ENCODE measurements at regions not wholly inside any gene's neighbourhood (a gene's known extent, or its start where the extent isn't known, plus 50 kb on each side); places are given as distances from the start of the nearest gene placed in this dataset.
"Not testable (repeated sequence)": the region's sequence is repeated elsewhere in the genome, so short reads cannot be mapped to it uniquely, and the experiment has no call there.

GRCh38 chr4:127479031-127479622, 153.6 kb upstream of the INTU start:
- H3K9ac ChIP-seq (ENCODE audit: insufficient read length, low read depth) = no peak overlapping the region
- H3K4me1 ChIP-seq (ENCODE audit: insufficient read depth, insufficient read length) = no peaks in the 10 kb centered on the region
- no peaks in the 10 kb centered on the region for H3K27me3 ChIP-seq (ENCODE audit: insufficient read depth, insufficient read length)
- no peak overlapping the region for H3K4me3 ChIP-seq (ENCODE audit: insufficient read length, low read depth)
- no peak for TF ChIP-seq SUZ12 (IDR thresholded peaks at IDR 0.05; ENCODE audit: extremely low read depth, insufficient read depth, insufficient read length)
- no peak for TF ChIP-seq ZNF274 (IDR thresholded peaks at IDR 0.05; ENCODE audit: low read depth, low read length)
- TF ChIP-seq YY1 (IDR thresholded peaks at IDR 0.05; ENCODE audit: insufficient read depth, insufficient read length) = no peak
- no peaks in the 10 kb centered on the region for H3K36me3 ChIP-seq (ENCODE audit: insufficient read depth, insufficient read length, low read length)
- H3K9me3 ChIP-seq (ENCODE audit: insufficient read depth, low read length) = no peaks in the 10 kb centered on the region
- peak; percentile 18 for DNase-seq (ENCODE audit: low read depth, low spot score)

DNA sequence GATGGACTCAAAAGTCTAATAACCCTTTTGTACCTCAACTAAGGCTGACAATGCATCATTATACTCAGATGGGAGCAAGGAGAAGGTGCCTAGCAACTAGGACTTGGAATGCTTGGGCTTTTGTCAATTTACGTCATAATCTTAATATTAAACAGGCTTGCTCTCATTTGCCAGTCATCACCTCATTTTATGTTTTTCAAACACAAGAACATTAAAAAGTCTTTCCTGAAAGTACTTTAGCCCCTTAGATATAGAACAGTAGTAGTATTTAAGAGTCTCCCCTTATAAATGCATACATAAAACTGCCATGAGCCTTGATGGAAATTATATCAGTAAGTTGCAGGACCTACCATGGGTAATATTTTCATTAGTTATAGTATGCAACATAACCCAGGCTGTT, 150.7 kb upstream of the INTU start:
- Histone ChIP-seq H3K4me3 (ENCODE audit: insufficient read length, low read depth) (no peak overlapping the region), H3K36me3 (ENCODE audit: insufficient read depth, insufficient read length, low read length) (no peaks in the 10 kb centered on the region), H3K9me3 (ENCODE audit: insufficient read depth, low read length) (no peaks in the 10 kb centered on the region), H3K4me1 (ENCODE audit: insufficient read depth, insufficient read length) (no peaks in the 10 kb centered on the region), H3K9ac (ENCODE audit: insufficient read length, low read depth) (no peak overlapping the region), H3K27me3 (ENCODE audit: insufficient read depth, insufficient read length) (no peaks in the 10 kb centered on the region)
- DNase-seq (ENCODE audit: low read depth, low spot score) = no peak
- TF ChIP-seq ZNF274 (IDR thresholded peaks at IDR 0.05; ENCODE audit: low read depth, low read length) (no peak), YY1 (IDR thresholded peaks at IDR 0.05; ENCODE audit: insufficient read depth, insufficient read length) (no peak), SUZ12 (IDR thresholded peaks at IDR 0.05; ENCODE audit: extremely low read depth, insufficient read depth, insufficient read length) (no peak)

- Histone ChIP-seq H3K27me3 (ENCODE audit: insufficient read depth, insufficient read length) (no peaks in the 10 kb centered on the region), H3K4me3 (ENCODE audit: insufficient read length, low read depth) (no peak overlapping the region)
- TF ChIP-seq YY1 (IDR thresholded peaks at IDR 0.05; ENCODE audit: insufficient read depth, insufficient read length) (no peak), ZNF274 (IDR thresholded peaks at IDR 0.05; ENCODE audit: low read depth, low read length) (no peak), SUZ12 (IDR thresholded peaks at IDR 0.05; ENCODE audit: extremely low read depth, insufficient read depth, insufficient read length) (no peak)
These were observed 148.6 kb upstream of the INTU start for GRCh38 chr4:127484117-127484516.

DNA sequence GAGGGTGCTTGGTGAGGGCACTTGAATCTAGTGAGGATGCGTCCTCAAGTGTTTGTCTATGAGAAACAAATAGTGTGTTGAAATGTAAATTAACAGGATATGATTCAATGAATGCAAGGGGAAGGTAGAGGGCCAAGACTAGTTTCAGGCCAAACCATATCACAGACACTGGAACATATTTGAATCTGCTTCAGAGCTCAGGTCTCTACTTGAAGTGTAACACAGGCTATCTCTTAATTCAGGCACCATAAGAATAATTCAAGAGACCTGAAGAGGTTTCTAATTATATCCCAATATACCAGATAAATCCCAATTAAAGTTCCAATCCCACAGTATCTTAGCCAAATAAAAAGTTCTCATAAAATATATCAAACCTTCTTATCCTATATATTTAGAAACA, 146.5 kb upstream of the INTU start:
- no peaks in the 10 kb centered on the region for H3K27me3 ChIP-seq (ENCODE audit: insufficient read depth, insufficient read length)
- no peaks in the 10 kb centered on the region for H3K9me3 ChIP-seq (ENCODE audit: insufficient read depth, low read length)
- no peak overlapping the region for H3K9ac ChIP-seq (ENCODE audit: insufficient read length, low read depth)
- no peaks in the 10 kb centered on the region for H3K36me3 ChIP-seq (ENCODE audit: insufficient read depth, insufficient read length, low read length)
- no peak for DNase-seq (ENCODE audit: low read depth, low spot score)
- TF ChIP-seq ZNF274 (IDR thresholded peaks at IDR 0.05; ENCODE audit: low read depth, low read length) = no peak
- TF ChIP-seq SUZ12 (IDR thresholded peaks at IDR 0.05; ENCODE audit: extremely low read depth, insufficient read depth, insufficient read length) = no peak
- TF ChIP-seq YY1 (IDR thresholded peaks at IDR 0.05; ENCODE audit: insufficient read depth, insufficient read length) = no peak
- no peaks in the 10 kb centered on the region for H3K4me1 ChIP-seq (ENCODE audit: insufficient read depth, insufficient read length)
- H3K4me3 ChIP-seq (ENCODE audit: insufficient read length, low read depth) = no peak overlapping the region

More at GRCh38 chr4:127484117-127484516, 148.6 kb upstream of the INTU start:
- Histone ChIP-seq H3K36me3 (ENCODE audit: insufficient read depth, insufficient read length, low read length) (no peaks in the 10 kb centered on the region), H3K9ac (ENCODE audit: insufficient read length, low read depth) (no peak overlapping the region), H3K4me1 (ENCODE audit: insufficient read depth, insufficient read length) (no peaks in the 10 kb centered on the region), H3K9me3 (ENCODE audit: insufficient read depth, low read length) (no peaks in the 10 kb centered on the region)
- no peak for DNase-seq (ENCODE audit: low read depth, low spot score)

DNA sequence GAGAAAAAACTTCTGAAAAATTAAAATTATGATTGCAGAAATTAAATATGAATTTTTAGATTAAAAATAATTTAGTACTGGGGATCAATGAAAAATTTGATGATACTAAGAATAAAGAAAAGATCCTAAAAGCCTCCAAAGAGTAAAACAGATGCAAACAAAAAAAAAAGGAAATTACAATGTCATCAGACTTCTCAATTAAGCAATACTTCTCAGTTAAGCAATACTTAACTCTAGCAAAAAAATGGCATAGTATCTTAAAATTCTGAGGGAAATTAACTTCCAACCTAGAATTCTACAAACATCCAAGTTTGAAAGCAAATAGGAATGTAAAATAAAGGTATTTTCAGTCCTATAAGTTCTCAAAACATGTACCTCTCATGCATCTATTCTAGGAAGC, 141.2 kb upstream of the INTU start:
- Histone ChIP-seq H3K4me3 (ENCODE audit: insufficient read length, low read depth) (no peak overlapping the region), H3K4me1 (ENCODE audit: insufficient read depth, insufficient read length) (no peaks in the 10 kb centered on the region), H3K27me3 (ENCODE audit: insufficient read depth, insufficient read length) (no peaks in the 10 kb centered on the region), H3K9me3 (ENCODE audit: insufficient read depth, low read length) (no peaks in the 10 kb centered on the region), H3K36me3 (ENCODE audit: insufficient read depth, insufficient read length, low read length) (no peaks in the 10 kb centered on the region), H3K9ac (ENCODE audit: insufficient read length, low read depth) (no peak overlapping the region)
- DNase-seq (ENCODE audit: low read depth, low spot score) = no peak
- TF ChIP-seq YY1 (IDR thresholded peaks at IDR 0.05; ENCODE audit: insufficient read depth, insufficient read length) (no peak), ZNF274 (IDR thresholded peaks at IDR 0.05; ENCODE audit: low read depth, low read length) (no peak), SUZ12 (IDR thresholded peaks at IDR 0.05; ENCODE audit: extremely low read depth, insufficient read depth, insufficient read length) (no peak)

DNA sequence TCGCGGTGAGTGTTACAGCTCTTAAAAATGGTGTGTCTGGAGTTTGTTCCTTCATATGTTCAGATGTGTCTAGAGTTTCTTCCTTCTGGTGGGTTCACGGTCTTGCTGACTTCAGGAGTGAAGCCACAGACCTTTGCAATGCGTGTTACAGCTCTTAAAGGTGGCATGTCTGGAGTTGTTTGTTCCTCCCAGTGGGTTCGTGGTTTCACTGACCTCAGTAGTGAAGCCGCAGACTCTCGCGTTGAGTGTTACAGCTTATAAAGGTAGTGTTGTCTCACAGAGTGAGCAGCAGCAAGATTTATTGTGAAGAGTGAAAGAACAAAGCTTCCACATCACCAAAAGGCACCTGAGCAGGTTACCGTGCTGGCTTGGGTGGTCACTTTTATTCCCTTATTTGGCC, 135.9 kb upstream of the INTU start:
- H3K9ac ChIP-seq (ENCODE audit: insufficient read length, low read depth); H3K27me3 ChIP-seq (ENCODE audit: insufficient read depth, insufficient read length); DNase-seq (ENCODE audit: low read depth, low spot score); H3K36me3 ChIP-seq (ENCODE audit: insufficient read depth, insufficient read length, low read length); H3K4me3 ChIP-seq (ENCODE audit: insufficient read length, low read depth); H3K9me3 ChIP-seq (ENCODE audit: insufficient read depth, low read length); H3K4me1 ChIP-seq (ENCODE audit: insufficient read depth, insufficient read length): not testable (repeated sequence)

DNA sequence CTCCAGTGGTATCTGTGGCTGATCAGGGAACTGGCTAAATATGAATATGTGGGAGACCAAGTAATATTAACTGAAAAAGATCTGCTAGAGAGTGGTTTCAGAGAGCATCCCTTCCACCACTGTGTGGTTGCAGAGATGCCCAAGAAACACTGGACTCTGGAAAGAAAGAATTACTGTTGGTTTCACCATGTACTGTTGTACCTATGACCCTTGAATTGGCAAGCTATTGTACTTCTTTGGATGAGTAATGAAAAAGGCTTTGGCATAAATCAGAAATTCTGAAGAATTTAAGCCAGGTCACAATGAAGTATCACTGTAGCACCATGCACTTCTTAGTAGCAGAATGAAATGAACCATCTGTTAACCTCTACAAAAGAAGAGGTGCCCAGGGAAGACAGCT, 134.4 kb upstream of the INTU start:
- no peaks in the 10 kb centered on the region for H3K36me3 ChIP-seq (ENCODE audit: insufficient read depth, insufficient read length, low read length)
- H3K4me3 ChIP-seq (ENCODE audit: insufficient read length, low read depth) = no peak overlapping the region
- no peak overlapping the region for H3K9ac ChIP-seq (ENCODE audit: insufficient read length, low read depth)
- no peak for DNase-seq (ENCODE audit: low read depth, low spot score)
- H3K27me3 ChIP-seq (ENCODE audit: insufficient read depth, insufficient read length) = no peaks in the 10 kb centered on the region
- no peaks in the 10 kb centered on the region; the same call in 1 of the 2 replicates for H3K9me3 ChIP-seq (ENCODE audit: insufficient read depth, low read length)
- TF ChIP-seq YY1 (IDR thresholded peaks at IDR 0.05; ENCODE audit: insufficient read depth, insufficient read length) (no peak), SUZ12 (IDR thresholded peaks at IDR 0.05; ENCODE audit: extremely low read depth, insufficient read depth, insufficient read length) (no peak), ZNF274 (IDR thresholded peaks at IDR 0.05; ENCODE audit: low read depth, low read length) (no peak)
- no peaks in the 10 kb centered on the region for H3K4me1 ChIP-seq (ENCODE audit: insufficient read depth, insufficient read length)
